ENCODE measurements at regions not wholly inside any gene's neighbourhood (a gene's known extent, or its start where the extent isn't known, plus 50 kb on each side); places are given as distances from the start of the nearest gene placed in this dataset.
"Not testable (repeated sequence)": the region's sequence is repeated elsewhere in the genome, so short reads cannot be mapped to it uniquely, and the experiment has no call there.

- no peak for DNase-seq
Observed at GRCh38 chr1:101485712-101486111, 248.9 kb downstream of the S1PR1 start.

GRCh38 chr1:101492144-101492543 lies 255.3 kb downstream of the S1PR1 start:
- not testable (repeated sequence) for DNase-seq

GRCh38 chr1:101493920-101494319 lies 257.1 kb downstream of the S1PR1 start:
- not testable (repeated sequence) for DNase-seq

- no peak for DNase-seq
Observed at GRCh38 chr1:101496109-101496508, 259.3 kb downstream of the S1PR1 start.

- no peak for DNase-seq
Observed at GRCh38 chr1:101497881-101498559, 261.2 kb downstream of the S1PR1 start.

- DNase-seq, result not testable (repeated sequence)
Observed at GRCh38 chr1:101504106-101504505, 267.3 kb downstream of the S1PR1 start.

- DNase-seq, result not testable (repeated sequence)
Observed at GRCh38 chr1:101505240-101505639, 268.4 kb downstream of the S1PR1 start.

- DNase-seq, result peak in 1 of 2 experiments; percentile 27
Observed at GRCh38 chr1:101506541-101507164, 269.8 kb downstream of the S1PR1 start.

- no peak for DNase-seq
Observed at GRCh38 chr1:101507547-101507971, 270.7 kb downstream of the S1PR1 start.

GRCh38 chr1:101508913-101509312 lies 272.1 kb downstream of the S1PR1 start:
- no peak for DNase-seq

- no peak for DNase-seq
Observed at GRCh38 chr1:101509370-101509769, 272.6 kb downstream of the S1PR1 start.

- no peak for DNase-seq
Observed at GRCh38 chr1:101511202-101511891, 274.5 kb downstream of the S1PR1 start.

- peak in 1 of 2 experiments; percentile 27 for DNase-seq
Observed at GRCh38 chr1:101520302-101520701, 283.5 kb downstream of the S1PR1 start.

GRCh38 chr1:101522486-101522885 lies 285.7 kb downstream of the S1PR1 start:
- DNase-seq, result no peak

GRCh38 chr1:101526813-101527212 lies 290.0 kb downstream of the S1PR1 start:
- no peak for DNase-seq

- DNase-seq, result no peak
Observed at GRCh38 chr1:101532377-101532776, 295.6 kb downstream of the S1PR1 start.

GRCh38 chr1:101540161-101540560 lies 303.3 kb downstream of the S1PR1 start:
- DNase-seq, result no peak

- DNase-seq, result no peak
Observed at GRCh38 chr1:101546885-101547284, 310.1 kb downstream of the S1PR1 start.

GRCh38 chr1:101547357-101547756 lies 310.5 kb downstream of the S1PR1 start:
- DNase-seq, result no peak

- DNase-seq, result no peak
Observed at GRCh38 chr1:101548376-101548775, 311.6 kb downstream of the S1PR1 start.

GRCh38 chr1:101550581-101550980 lies 313.8 kb downstream of the S1PR1 start:
- no peak for DNase-seq

- DNase-seq, result no peak
Observed at GRCh38 chr1:101566883-101567538, 330.2 kb downstream of the S1PR1 start.

GRCh38 chr1:101567582-101568189 lies 330.9 kb downstream of the S1PR1 start:
- DNase-seq, result peak in 1 of 2 experiments; percentile 2
